ENCODE measurements at regions not wholly inside any gene's neighbourhood (a gene's known extent, or its start where the extent isn't known, plus 50 kb on each side); places are given as distances from the start of the nearest gene placed in this dataset.

- no peak for DNase-seq (ENCODE audit: low read depth)
- no peak for TF ChIP-seq CTCF (IDR thresholded peaks at IDR 0.05; ENCODE audit: control insufficient read depth, insufficient read depth, low read depth, low read length, missing control alignments)
- H3K4me3 ChIP-seq (ENCODE audit: control insufficient read depth, low read depth, low read length), result no peak overlapping the region
Observed at GRCh38 chr4:36508394-36508793, 227.0 kb downstream of the DTHD1 start.

GRCh38 chr4:36509845-36510244 lies 228.4 kb downstream of the DTHD1 start:
- DNase-seq (ENCODE audit: low read depth), result no peak
- no peak for TF ChIP-seq CTCF (IDR thresholded peaks at IDR 0.05; ENCODE audit: control insufficient read depth, insufficient read depth, low read depth, low read length, missing control alignments)
- no peak overlapping the region for H3K4me3 ChIP-seq (ENCODE audit: control insufficient read depth, low read depth, low read length)

GRCh38 chr4:36511785-36512184 lies 230.4 kb downstream of the DTHD1 start:
- TF ChIP-seq CTCF (IDR thresholded peaks at IDR 0.05; ENCODE audit: control insufficient read depth, insufficient read depth, low read depth, low read length, missing control alignments), result no peak
- no peak overlapping the region for H3K4me3 ChIP-seq (ENCODE audit: control insufficient read depth, low read depth, low read length)
- DNase-seq (ENCODE audit: low read depth), result no peak

DNA sequence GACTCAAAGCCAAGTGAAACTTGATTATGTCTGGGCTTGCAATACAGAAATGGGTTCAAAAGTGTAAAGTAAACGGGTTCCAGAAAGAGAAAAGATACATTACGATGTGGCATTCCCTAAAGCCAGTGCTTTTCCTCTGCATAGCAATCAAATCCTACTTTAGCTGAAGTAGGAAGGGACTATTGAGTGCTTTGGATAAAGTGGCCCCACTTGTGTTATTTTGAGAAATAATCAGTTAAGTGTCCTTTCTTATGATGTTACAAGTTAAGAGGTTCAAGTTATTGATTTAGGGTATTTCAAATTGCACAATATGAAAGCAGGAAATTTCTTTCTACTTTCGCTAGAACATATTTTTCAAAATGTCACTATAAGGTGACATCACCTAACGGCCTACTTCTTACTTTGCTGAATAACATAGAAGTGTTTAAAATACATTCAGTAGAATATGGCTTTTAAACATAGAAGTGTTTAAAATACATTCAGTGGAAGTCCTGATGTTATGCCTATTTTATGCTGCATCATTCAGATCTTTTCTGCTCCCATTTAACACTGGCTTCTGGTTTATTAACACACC lies 235.2 kb downstream of the DTHD1 start:
- TF ChIP-seq CTCF (IDR thresholded peaks at IDR 0.05; ENCODE audit: control insufficient read depth, insufficient read depth, low read depth, low read length, missing control alignments), result no peak
- H3K4me3 ChIP-seq (ENCODE audit: control insufficient read depth, low read depth, low read length), result no peak overlapping the region
- DNase-seq (ENCODE audit: low read depth), result no peak

DNA sequence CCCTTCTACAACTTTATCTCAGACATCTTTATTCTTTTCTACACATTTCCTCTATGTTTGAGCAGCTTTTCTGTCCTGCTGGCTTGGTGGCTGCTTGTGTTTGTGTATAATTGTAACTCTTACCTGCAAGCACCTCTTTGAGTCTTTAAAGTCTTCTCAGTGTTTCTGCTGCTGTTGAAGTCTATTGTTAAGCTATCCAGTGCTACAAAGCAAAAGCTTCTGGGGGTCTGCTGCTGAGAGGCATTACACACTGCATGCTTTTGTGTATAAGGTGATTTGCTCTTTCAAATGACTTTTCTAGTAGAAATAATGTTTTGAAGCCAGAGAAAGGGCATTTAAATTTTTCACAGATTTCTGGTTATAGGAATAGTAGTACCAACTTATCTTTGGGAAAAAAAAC lies 241.8 kb downstream of the DTHD1 start:
- DNase-seq (ENCODE audit: low read depth), result no peak
- no peak overlapping the region for H3K4me3 ChIP-seq (ENCODE audit: control insufficient read depth, low read depth, low read length)
- no peak for TF ChIP-seq CTCF (IDR thresholded peaks at IDR 0.05; ENCODE audit: control insufficient read depth, insufficient read depth, low read depth, low read length, missing control alignments)

GRCh38 chr4:36532670-36533379 lies 251.4 kb downstream of the DTHD1 start:
- no peak overlapping the region for H3K4me3 ChIP-seq (ENCODE audit: control insufficient read depth, low read depth, low read length)
- no peak for TF ChIP-seq CTCF (IDR thresholded peaks at IDR 0.05; ENCODE audit: control insufficient read depth, insufficient read depth, low read depth, low read length, missing control alignments)
- DNase-seq (ENCODE audit: low read depth), result no peak
